Gastrocnemius medialis (tissue), 4 donors: ENCODE measurements at regions not wholly inside any gene's neighbourhood (a gene's known extent, or its start where the extent isn't known, plus 50 kb on each side); places are given as distances from the start of the nearest gene placed in this dataset.

Source experiments
- CTCF ChIP-seq, 5 experiments: fragments of 450-650 bp in 3 of 5; fragments of 200-600 bp in 2 of 5; sonication (generic) in 2 of 5; IDR thresholded peaks in 4 of 5; conservative IDR thresholded peaks in 1 of 5; 1 replicate in 4 of 5; 2 replicates in 1 of 5; pipeline ENCODE4 v1.5.1; 2016 to 2019; ENCODE audit warnings: antibody characterized with exemption in 5 of 5, mild to moderate bottlenecking in 3 of 5, moderate library complexity in 3 of 5
- POLR2A ChIP-seq, 2 donors: fragments of 450-650 bp; IDR thresholded peaks; one replicate each; pipeline ENCODE4 v1.6.1; 2017; ENCODE audit warnings: antibody characterized with exemption in 2 of 2, mild to moderate bottlenecking in 2 of 2, moderate library complexity in 2 of 2

DNA sequence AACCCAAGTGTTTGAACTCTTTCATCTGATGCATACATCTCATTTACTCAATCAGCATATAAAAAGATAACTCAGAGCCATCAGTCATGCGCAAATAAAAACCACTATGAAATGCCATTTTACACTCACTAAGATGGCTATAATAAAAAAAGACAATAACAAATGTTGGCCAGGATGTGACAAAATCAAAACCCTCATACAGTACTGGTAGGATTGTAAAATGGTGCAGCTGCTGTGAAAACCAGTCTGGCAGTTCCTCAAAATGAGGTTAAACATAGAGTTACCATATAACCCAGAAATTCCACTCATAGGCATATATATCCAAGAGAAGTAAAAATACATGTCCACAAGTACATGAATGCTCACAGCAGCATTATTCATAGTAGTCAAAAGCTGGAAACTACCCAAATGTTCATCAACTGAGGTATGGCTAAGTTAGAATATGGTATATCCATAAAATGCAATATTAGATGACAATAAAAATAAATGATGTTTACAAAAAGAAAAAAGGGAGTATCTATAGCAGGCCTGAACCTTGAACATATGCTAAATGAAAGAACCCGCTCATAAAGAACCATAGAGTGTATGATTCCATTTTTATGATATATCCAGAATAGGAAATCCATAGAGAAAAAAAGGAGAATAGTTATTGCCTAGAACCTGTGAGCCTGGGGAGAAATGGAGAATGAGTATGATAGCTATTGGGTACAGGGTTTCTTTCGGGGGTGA is 265.1 kb downstream of the SIPA1L2 start:
- TF ChIP-seq CTCF (IDR thresholded peaks at IDR 0.05 in 4 of 5, conservative IDR thresholded peaks at IDR 0.05 in 1 of 5) (no peak), POLR2A (IDR thresholded peaks at IDR 0.05) (no peak)
